ENCODE measurements at regions not wholly inside any gene's neighbourhood (a gene's known extent, or its start where the extent isn't known, plus 50 kb on each side); places are given as distances from the start of the nearest gene placed in this dataset.

- Histone ChIP-seq H3K9ac (ENCODE audit: low read length) (no peak overlapping the region), H3K27ac (ENCODE audit: low read depth, low read length) (no peak overlapping the region), H3K4me3 (ENCODE audit: low read length) (no peak overlapping the region), H3K4me1 (ENCODE audit: control insufficient read depth, insufficient read depth, low read length) (no peaks in the 10 kb centered on the region), H3K27me3 (ENCODE audit: control insufficient read depth, insufficient read depth, low read length) (no peaks in the 10 kb centered on the region), H3K36me3 (ENCODE audit: control insufficient read depth, insufficient read depth, low read length) (no peaks in the 10 kb centered on the region)
These were observed 53.7 kb upstream of the ZNF32 start for GRCh38 chr10:43702213-43702935.

- Histone ChIP-seq H3K27ac (ENCODE audit: low read depth, low read length) (no peak overlapping the region), H3K9ac (ENCODE audit: low read length) (no peak overlapping the region), H3K27me3 (ENCODE audit: control insufficient read depth, insufficient read depth, low read length) (no peaks in the 10 kb centered on the region), H3K36me3 (ENCODE audit: control insufficient read depth, insufficient read depth, low read length) (no peaks in the 10 kb centered on the region), H3K4me3 (ENCODE audit: low read length) (no peak overlapping the region), H3K4me1 (ENCODE audit: control insufficient read depth, insufficient read depth, low read length) (no peaks in the 10 kb centered on the region)
These were observed 52.6 kb upstream of the ZNF32 start for GRCh38 chr10:43701295-43701694.

- Histone ChIP-seq H3K27ac (ENCODE audit: low read depth, low read length) (no peak overlapping the region), H3K4me1 (ENCODE audit: control insufficient read depth, insufficient read depth, low read length) (no peaks in the 10 kb centered on the region), H3K9ac (ENCODE audit: low read length) (no peak overlapping the region), H3K4me3 (ENCODE audit: low read length) (no peak overlapping the region), H3K36me3 (ENCODE audit: control insufficient read depth, insufficient read depth, low read length) (no peaks in the 10 kb centered on the region), H3K27me3 (ENCODE audit: control insufficient read depth, insufficient read depth, low read length) (no peaks in the 10 kb centered on the region)
These were observed 51.6 kb upstream of the ZNF32 start for GRCh38 chr10:43700306-43700705.

GRCh38 chr10:43699516-43699915, 50.8 kb upstream of the ZNF32 start:
- Histone ChIP-seq H3K4me1 (ENCODE audit: control insufficient read depth, insufficient read depth, low read length) (no peaks in the 10 kb centered on the region), H3K36me3 (ENCODE audit: control insufficient read depth, insufficient read depth, low read length) (no peaks in the 10 kb centered on the region), H3K4me3 (ENCODE audit: low read length) (no peak overlapping the region), H3K27me3 (ENCODE audit: control insufficient read depth, insufficient read depth, low read length) (no peaks in the 10 kb centered on the region), H3K27ac (ENCODE audit: low read depth, low read length) (no peak overlapping the region), H3K9ac (ENCODE audit: low read length) (no peak overlapping the region)
